Stimulated activated CD8-positive, alpha-beta memory T cell treated with anti-CD3 and anti-CD28 coated beads, Interleukin-15, amount 100 ng/mL, for 24 hours (primary cell): ENCODE measurements at regions not wholly inside any gene's neighbourhood (a gene's known extent, or its start where the extent isn't known, plus 50 kb on each side); places are given as distances from the start of the nearest gene placed in this dataset.

ENCODE experiments used
- DNase-seq: peaks from one replicate; pipeline ENCODE4 v3.0.0-alpha.2; 2020; ENCODE audit warnings: low read depth

GRCh38 chr1:4089421-4090175 is 189.5 kb upstream of the C1orf174 start:
- DNase-seq, result no peak

- no peak for DNase-seq
Measured at GRCh38 chr1:4090556-4090955, 190.5 kb upstream of the C1orf174 start.

- no peak for DNase-seq
Measured at GRCh38 chr1:4090976-4091660, 191.0 kb upstream of the C1orf174 start.

GRCh38 chr1:4091996-4092395 is 191.9 kb upstream of the C1orf174 start:
- no peak for DNase-seq

GRCh38 chr1:4093856-4094565 is 193.9 kb upstream of the C1orf174 start:
- DNase-seq, result no peak

- DNase-seq, result no peak
Measured at GRCh38 chr1:4095433-4095971, 195.4 kb upstream of the C1orf174 start.

GRCh38 chr1:4101459-4102161 is 201.5 kb upstream of the C1orf174 start:
- no peak for DNase-seq

GRCh38 chr1:4105300-4105880 is 205.3 kb upstream of the C1orf174 start:
- no peak for DNase-seq

- no peak for DNase-seq
Measured at GRCh38 chr1:4106731-4107130, 206.7 kb upstream of the C1orf174 start.

GRCh38 chr1:4107291-4107690 is 207.2 kb upstream of the C1orf174 start:
- DNase-seq, result no peak

GRCh38 chr1:4108331-4108730 is 208.3 kb upstream of the C1orf174 start:
- DNase-seq, result no peak

- no peak for DNase-seq
Measured at GRCh38 chr1:4108758-4109627, 208.9 kb upstream of the C1orf174 start.

GRCh38 chr1:4109628-4109940 is 209.5 kb upstream of the C1orf174 start:
- DNase-seq, result no peak

- no peak for DNase-seq
Measured at GRCh38 chr1:4110888-4111287, 210.8 kb upstream of the C1orf174 start.

- DNase-seq, result no peak
Measured at GRCh38 chr1:4113897-4114296, 213.8 kb upstream of the C1orf174 start.

GRCh38 chr1:4115191-4115900 is 215.3 kb upstream of the C1orf174 start:
- DNase-seq, result no peak

GRCh38 chr1:4117196-4117595 is 217.1 kb upstream of the C1orf174 start:
- no peak for DNase-seq

GRCh38 chr1:4118746-4119515 is 218.9 kb upstream of the C1orf174 start:
- no peak for DNase-seq

GRCh38 chr1:4119516-4120220 is 219.6 kb upstream of the C1orf174 start:
- no peak for DNase-seq
